Parathyroid adenoma (tissue), 2 donors: ENCODE measurements at regions not wholly inside any gene's neighbourhood (a gene's known extent, or its start where the extent isn't known, plus 50 kb on each side); places are given as distances from the start of the nearest gene placed in this dataset.

ENCODE experiments used
- H2AFZ ChIP-seq: fragments of 300-600 bp; sonication (generic); one replicate; pipeline ENCODE4 v1.7.0; 2017; ENCODE audit warnings: antibody characterized with exemption, mild to moderate bottlenecking
- H3K27ac ChIP-seq: fragments of 300-600 bp; sonication (generic); one replicate; pipeline ENCODE4 v1.7.0; 2017
- H3K27me3 ChIP-seq: fragments of 300-600 bp; sonication (generic); one replicate; pipeline ENCODE4 v1.7.0; 2017; ENCODE audit warnings: low read length; ENCODE audit not compliant: control insufficient read depth, insufficient read depth
- H3K36me3 ChIP-seq: fragments of 300-600 bp; sonication (generic); one replicate; pipeline ENCODE4 v1.7.0; 2017; ENCODE audit warnings: low read length; ENCODE audit not compliant: control insufficient read depth, insufficient read depth
- H3K4me1 ChIP-seq: fragments of 300-600 bp; sonication (generic); one replicate; pipeline ENCODE4 v1.7.0; 2017; ENCODE audit warnings: control low read depth
- H3K4me2 ChIP-seq: fragments of 300-600 bp; sonication (generic); one replicate; pipeline ENCODE4 v1.7.0; 2017; ENCODE audit warnings: low read length
- H3K4me3 ChIP-seq: fragments of 300-600 bp; sonication (generic); one replicate; pipeline ENCODE4 v1.7.0; 2017; ENCODE audit warnings: low read depth, low read length
- H3K79me2 ChIP-seq: fragments of 300-600 bp; sonication (generic); one replicate; pipeline ENCODE4 v1.7.0; 2017; ENCODE audit warnings: control low read depth
- H3K9ac ChIP-seq: fragments of 300-600 bp; sonication (generic); one replicate; pipeline ENCODE4 v1.7.0; 2017; ENCODE audit warnings: mild to moderate bottlenecking
- H3K9me3 ChIP-seq: fragments of 300-600 bp; sonication (generic); one replicate; pipeline ENCODE4 v1.7.0; 2017; ENCODE audit warnings: low read length; ENCODE audit not compliant: control insufficient read depth
- TF ChIP-seq, protein P1 (sequence below): fragments of 300-600 bp; sonication (generic); IDR thresholded peaks from one replicate; pipeline ENCODE4 v1.7.0; 2017; ENCODE audit warnings: antibody characterized with exemption, mild to moderate bottlenecking
- donor health status: primary hyperparathyroidism.

DNA sequence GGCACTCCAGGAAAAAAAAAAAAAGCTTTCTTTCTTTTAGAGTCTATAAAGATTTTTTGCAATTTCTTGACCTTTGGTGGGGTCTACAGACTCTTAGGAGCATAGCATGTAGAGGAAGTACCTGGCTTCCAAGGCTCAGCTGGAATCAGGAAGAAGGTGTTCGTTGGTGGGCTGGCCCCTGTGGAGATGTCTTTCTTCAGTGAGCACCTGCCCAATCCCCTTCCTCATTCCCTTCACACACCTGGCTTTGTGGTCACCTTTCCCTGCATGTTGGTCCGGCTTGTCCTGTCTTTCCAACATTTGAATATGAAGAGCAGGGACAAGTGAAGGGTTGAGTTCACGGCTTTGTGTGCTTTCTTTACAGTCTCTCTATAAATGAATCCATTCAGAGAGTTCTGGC lies 352.4 kb downstream of the HAPSTR1 start:
- Histone ChIP-seq H3K9me3 (no peaks in the 10 kb centered on the region), H3K4me3 (no peak overlapping the region), H3K27ac (no peak overlapping the region), H3K4me2 (no peak overlapping the region), H3K79me2 (no peaks in the 10 kb centered on the region), H3K4me1 (no peaks in the 10 kb centered on the region), H3K36me3 (no peaks in the 10 kb centered on the region), H3K27me3 (no peaks in the 10 kb centered on the region), H2AFZ (no peak overlapping the region), H3K9ac (no peak overlapping the region)
- TF ChIP-seq, protein P1, sequence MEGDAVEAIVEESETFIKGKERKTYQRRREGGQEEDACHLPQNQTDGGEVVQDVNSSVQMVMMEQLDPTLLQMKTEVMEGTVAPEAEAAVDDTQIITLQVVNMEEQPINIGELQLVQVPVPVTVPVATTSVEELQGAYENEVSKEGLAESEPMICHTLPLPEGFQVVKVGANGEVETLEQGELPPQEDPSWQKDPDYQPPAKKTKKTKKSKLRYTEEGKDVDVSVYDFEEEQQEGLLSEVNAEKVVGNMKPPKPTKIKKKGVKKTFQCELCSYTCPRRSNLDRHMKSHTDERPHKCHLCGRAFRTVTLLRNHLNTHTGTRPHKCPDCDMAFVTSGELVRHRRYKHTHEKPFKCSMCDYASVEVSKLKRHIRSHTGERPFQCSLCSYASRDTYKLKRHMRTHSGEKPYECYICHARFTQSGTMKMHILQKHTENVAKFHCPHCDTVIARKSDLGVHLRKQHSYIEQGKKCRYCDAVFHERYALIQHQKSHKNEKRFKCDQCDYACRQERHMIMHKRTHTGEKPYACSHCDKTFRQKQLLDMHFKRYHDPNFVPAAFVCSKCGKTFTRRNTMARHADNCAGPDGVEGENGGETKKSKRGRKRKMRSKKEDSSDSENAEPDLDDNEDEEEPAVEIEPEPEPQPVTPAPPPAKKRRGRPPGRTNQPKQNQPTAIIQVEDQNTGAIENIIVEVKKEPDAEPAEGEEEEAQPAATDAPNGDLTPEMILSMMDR: no peak

DNA sequence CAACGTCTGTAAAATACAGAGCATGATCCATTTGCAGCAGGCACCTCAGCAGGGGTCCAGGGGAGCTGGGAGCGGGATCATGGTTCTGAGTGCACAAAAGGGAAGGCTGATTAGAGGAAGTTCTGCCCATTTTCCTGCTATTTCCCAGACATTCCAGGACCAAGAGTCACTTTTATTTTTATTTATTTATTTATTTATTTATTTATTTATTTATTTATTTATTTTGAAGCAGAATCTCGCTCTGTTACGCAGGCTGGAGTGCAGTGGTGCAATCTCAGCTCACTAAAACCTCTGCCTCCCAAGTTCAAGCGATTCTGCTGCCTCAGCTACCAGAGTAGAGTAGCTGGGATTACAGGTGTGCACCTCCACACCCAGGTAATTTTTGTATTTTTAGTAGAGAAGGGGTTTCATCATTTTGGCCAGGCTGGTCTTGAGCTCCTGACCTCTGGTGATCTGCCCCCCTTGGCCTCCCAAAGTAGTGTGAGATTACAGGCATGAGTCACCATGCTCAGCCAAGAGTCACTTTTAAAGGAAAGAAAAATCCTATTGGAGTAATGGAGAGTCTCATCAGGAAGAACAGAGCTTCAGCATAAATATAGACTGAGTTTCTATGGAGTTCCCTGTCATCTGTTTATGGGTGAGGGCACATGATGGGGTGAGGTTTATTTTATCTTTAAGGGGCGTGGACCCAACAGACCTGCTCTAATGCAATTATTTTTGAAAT lies 355.2 kb downstream of the HAPSTR1 start:
- Histone ChIP-seq H3K27ac (no peak overlapping the region), H3K4me2 (no peak overlapping the region), H3K9ac (no peak overlapping the region), H3K36me3 (no peaks in the 10 kb centered on the region), H3K4me3 (no peak overlapping the region), H3K79me2 (no peaks in the 10 kb centered on the region), H2AFZ (no peak overlapping the region), H3K4me1 (no peaks in the 10 kb centered on the region), H3K9me3 (no peaks in the 10 kb centered on the region), H3K27me3 (no peaks in the 10 kb centered on the region)
- TF ChIP-seq, protein P1: no peak

DNA sequence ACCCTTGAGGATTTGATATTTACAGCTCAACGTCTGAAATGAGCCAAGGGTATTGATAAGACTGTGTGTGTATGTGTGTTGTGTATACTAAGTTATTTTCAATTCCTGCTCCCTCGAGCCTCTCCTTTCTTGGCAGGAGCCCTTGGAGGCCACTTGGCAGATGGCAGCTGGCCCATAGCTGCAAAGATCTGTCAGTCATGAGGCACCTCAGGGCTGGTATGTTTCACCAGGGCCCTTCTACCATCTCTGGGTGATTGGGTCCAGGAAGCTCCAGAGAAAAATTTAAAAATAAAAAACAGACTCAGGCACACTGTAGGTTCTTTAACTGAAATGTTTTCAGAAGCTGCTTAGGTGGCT lies 355.7 kb downstream of the HAPSTR1 start:
- H3K27ac ChIP-seq: no peak overlapping the region
- TF ChIP-seq, protein P1: no peak
- no peak overlapping the region for H2AFZ ChIP-seq

DNA sequence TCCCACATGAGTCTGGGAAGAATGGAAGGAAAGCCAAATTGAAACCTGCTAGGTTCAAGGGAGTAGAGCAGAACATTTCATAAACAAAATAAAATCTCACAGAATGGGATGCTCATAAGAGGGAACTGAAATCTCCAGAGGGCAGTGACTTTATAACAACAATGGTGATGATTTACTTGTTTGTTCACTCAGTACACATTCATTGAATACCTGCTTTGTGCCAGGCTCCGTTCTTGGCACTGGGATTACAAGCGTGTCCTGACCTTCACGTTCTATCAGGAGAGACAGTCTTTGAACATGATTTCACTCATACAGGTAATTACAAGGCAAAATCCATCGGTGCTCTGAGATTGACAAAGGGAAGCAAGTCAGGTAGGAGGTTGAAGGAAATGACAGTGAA lies 356.3 kb downstream of the HAPSTR1 start:
- no peaks in the 10 kb centered on the region for H3K27me3 ChIP-seq
- TF ChIP-seq, protein P1: no peak
- H3K4me1 ChIP-seq: no peaks in the 10 kb centered on the region
- no peaks in the 10 kb centered on the region for H3K36me3 ChIP-seq
- no peaks in the 10 kb centered on the region for H3K9me3 ChIP-seq
- no peaks in the 10 kb centered on the region for H3K79me2 ChIP-seq
- H3K4me3 ChIP-seq: no peak overlapping the region
- H3K4me2 ChIP-seq: no peak overlapping the region
- no peak overlapping the region for H2AFZ ChIP-seq
- no peak overlapping the region for H3K27ac ChIP-seq
- no peak overlapping the region for H3K9ac ChIP-seq

More for the DNA sequence above, 355.7 kb downstream of the HAPSTR1 start:
- Histone ChIP-seq H3K4me1 (no peaks in the 10 kb centered on the region), H3K4me3 (no peak overlapping the region), H3K79me2 (no peaks in the 10 kb centered on the region), H3K27me3 (no peaks in the 10 kb centered on the region), H3K4me2 (no peak overlapping the region), H3K9ac (no peak overlapping the region), H3K36me3 (no peaks in the 10 kb centered on the region), H3K9me3 (no peaks in the 10 kb centered on the region)

DNA sequence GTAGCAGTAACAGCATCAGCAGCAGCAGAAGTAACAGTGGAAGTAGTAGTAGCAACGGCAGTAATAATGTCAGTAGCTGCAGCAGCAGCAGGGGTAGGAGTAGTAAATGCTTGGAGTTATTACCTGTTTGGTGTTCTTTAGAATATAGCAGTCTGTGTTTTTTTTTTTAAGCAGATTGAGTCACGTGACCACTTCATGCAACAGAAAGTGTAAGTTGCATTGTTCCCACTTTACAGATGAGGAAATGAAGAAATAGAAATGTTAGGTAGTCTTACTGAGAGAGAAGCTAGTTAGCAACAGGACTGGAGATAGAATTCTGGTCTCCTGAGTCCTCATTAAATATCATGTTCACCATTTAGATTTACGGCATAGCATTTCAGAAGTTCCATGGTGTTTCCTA lies 358.2 kb downstream of the HAPSTR1 start:
- Histone ChIP-seq H3K27me3 (no peaks in the 10 kb centered on the region), H3K9me3 (no peaks in the 10 kb centered on the region), H3K4me2 (no peak overlapping the region), H3K27ac (no peak overlapping the region), H3K4me1 (no peaks in the 10 kb centered on the region), H2AFZ (no peak overlapping the region), H3K4me3 (no peak overlapping the region), H3K36me3 (no peaks in the 10 kb centered on the region), H3K9ac (no peak overlapping the region), H3K79me2 (no peaks in the 10 kb centered on the region)
- TF ChIP-seq, protein P1: no peak
